Non-pigmented ciliary epithelial cell (primary cell): ENCODE measurements at regions not wholly inside any gene's neighbourhood (a gene's known extent, or its start where the extent isn't known, plus 50 kb on each side); places are given as distances from the start of the nearest gene placed in this dataset.
"Not testable (repeated sequence)": the region's sequence is repeated elsewhere in the genome, so short reads cannot be mapped to it uniquely, and the experiment has no call there.

Source experiments
- DNase-seq: peaks from one replicate; pipeline ENCODE4 v3.0.0-alpha.2; 2010; ENCODE audit warnings: low read depth

GRCh38 chr11:69950120-69950519 lies 128.0 kb upstream of the ANO1 start:
- DNase-seq, result no peak

- no peak for DNase-seq
These were observed 127.5 kb upstream of the ANO1 start for GRCh38 chr11:69950621-69951020.

GRCh38 chr11:69951821-69952220 lies 126.3 kb upstream of the ANO1 start:
- no peak for DNase-seq

- not testable (repeated sequence) for DNase-seq
These were observed 125.7 kb upstream of the ANO1 start for GRCh38 chr11:69952229-69952975.

DNA sequence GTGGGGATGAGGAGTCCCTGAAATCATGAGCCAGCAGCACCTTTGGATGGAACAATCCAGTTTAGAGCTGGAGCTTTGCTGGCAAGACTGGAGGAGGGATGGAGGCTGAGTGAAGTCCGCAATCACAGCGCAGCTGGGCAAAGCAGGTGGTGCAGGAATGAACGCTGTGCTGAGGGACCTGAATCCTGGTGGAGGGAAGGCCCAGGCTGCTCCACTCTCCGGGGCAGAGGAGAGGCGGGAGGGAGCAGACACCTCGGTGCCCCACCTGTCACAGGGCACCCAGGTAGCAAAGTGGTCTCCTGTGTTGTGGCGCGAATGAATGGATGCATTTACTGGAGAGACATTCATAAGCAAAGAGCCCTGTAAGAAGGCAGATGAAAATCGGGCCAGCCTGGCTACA lies 124.8 kb upstream of the ANO1 start:
- DNase-seq, result no peak

GRCh38 chr11:69954756-69955155 lies 123.4 kb upstream of the ANO1 start:
- no peak for DNase-seq

DNA sequence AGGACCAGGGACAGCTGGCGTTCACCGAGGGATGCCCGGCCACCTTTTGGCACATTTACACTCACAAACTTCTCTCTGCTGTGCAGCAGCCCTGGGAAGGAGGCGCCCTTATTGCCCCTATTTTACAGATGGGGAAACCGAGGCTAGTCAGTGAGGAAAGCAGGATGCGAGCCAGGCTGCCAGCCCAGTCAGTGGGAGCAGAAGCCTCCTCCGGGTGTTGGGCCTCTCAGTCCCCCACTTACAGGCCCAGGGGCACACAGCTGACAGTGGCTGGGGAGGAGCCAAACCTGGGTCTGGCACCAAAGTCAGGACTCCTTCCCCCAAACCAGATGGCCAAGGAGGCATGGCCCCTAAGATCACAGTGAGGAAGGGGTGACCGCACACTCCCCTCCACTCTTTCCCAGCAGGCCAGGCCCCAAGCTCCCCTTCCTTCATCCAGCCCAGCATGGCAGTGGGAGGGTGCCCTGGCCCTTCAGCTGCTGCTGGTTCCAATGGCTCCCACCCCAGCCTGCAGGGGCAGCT lies 121.4 kb upstream of the ANO1 start:
- DNase-seq, result no peak

DNA sequence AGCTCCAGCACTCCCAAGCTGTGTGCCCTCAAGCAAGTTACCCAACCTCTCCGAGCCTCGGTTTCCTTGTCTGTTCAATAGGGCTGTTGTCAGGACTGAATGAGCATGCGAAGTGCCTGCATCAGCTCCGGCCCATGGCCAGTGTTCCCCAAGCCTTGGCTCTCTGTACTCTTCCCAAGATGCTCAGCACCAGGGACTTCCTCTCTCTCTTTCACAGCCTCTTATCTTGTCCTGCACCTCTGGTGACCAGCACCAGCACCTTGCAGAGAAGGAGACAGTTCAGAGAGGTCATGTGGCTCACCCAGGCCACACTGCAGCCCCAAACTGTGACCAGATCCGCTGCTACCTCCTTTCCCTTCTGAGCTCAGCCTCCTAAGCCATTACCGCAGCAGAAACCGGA lies 120.3 kb upstream of the ANO1 start:
- no peak for DNase-seq

GRCh38 chr11:69958308-69958707 lies 119.8 kb upstream of the ANO1 start:
- DNase-seq, result peak; percentile 30

GRCh38 chr11:69959461-69959860 lies 118.7 kb upstream of the ANO1 start:
- no peak for DNase-seq

GRCh38 chr11:69961738-69962137 lies 116.4 kb upstream of the ANO1 start:
- no peak for DNase-seq

GRCh38 chr11:69962152-69962551 lies 116.0 kb upstream of the ANO1 start:
- DNase-seq, result no peak

- no peak for DNase-seq
These were observed 114.4 kb upstream of the ANO1 start for GRCh38 chr11:69963533-69964246.

DNA sequence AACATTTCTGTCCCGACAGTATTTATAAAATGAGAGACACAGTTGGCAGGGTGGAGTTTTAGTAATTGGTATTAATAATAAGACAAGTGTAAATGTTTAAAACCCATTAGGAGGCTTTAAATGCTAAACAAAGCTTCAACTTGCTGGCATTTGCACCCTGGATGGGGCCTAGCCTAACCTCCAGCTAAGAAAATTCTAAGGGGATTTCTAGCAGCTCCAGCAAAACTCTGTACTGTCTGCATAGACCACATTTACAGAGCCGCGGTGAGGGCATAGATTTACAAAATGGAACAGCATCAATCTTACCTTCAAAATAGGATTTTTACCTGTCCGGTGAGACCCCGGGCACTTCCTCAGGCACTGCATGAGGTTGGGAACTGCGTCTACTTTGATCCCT lies 113.9 kb upstream of the ANO1 start:
- no peak for DNase-seq

DNA sequence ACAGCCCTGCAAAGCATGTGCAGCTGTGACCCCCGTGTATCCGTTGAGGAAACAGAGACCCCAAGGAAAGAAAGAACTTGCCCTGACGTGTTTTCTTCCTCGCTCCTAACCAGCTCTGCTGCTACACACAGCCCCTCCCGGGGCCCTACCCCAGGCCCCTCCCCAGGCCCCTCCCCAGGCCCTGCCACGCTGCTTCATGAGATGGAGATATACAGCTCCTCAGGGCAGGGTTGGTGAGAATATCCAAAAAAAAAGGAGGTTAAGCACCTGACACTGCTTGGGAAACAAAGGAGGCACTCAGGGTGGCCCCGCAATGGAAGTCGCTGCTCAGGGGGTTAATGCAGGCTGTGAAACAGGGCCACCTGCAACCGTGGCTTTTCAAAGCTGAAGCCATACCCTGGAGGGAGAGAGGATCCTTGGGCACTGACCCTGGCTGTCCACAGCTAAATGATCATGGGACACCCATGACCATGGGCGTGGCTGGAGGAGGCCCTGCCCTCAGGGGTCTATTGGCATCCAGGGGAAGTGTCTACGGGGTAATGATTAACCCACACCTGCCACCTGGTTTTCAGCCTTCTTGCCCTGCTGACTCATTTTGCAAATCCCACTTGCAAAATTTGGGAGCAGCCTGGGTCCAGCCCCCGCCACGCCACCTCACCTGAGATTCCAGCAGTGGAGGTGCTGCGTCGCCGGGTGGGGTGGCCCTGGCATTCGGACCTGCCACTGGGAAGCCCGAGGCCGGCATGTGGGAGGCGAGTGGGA lies 112.1 kb upstream of the ANO1 start:
- DNase-seq, result no peak

DNA sequence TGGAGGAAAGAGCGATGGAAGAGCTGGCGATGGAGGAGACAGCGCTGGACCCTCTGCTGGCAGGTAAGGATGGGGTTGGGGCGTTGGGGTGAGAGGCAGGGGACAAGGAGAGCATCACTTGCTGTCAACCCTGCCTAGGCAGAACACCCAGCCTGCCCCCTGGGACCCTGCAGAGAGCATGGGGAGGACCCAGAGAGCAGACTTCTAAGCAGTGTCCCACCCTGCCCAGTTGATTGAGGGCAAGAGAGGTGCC lies 111.6 kb upstream of the ANO1 start:
- no peak for DNase-seq

- no peak for DNase-seq
These were observed 111.1 kb upstream of the ANO1 start for GRCh38 chr11:69966910-69967483.

GRCh38 chr11:69967484-69967883 lies 110.6 kb upstream of the ANO1 start:
- DNase-seq, result no peak

- DNase-seq, result no peak
These were observed 109.4 kb upstream of the ANO1 start for GRCh38 chr11:69968396-69969347.

DNA sequence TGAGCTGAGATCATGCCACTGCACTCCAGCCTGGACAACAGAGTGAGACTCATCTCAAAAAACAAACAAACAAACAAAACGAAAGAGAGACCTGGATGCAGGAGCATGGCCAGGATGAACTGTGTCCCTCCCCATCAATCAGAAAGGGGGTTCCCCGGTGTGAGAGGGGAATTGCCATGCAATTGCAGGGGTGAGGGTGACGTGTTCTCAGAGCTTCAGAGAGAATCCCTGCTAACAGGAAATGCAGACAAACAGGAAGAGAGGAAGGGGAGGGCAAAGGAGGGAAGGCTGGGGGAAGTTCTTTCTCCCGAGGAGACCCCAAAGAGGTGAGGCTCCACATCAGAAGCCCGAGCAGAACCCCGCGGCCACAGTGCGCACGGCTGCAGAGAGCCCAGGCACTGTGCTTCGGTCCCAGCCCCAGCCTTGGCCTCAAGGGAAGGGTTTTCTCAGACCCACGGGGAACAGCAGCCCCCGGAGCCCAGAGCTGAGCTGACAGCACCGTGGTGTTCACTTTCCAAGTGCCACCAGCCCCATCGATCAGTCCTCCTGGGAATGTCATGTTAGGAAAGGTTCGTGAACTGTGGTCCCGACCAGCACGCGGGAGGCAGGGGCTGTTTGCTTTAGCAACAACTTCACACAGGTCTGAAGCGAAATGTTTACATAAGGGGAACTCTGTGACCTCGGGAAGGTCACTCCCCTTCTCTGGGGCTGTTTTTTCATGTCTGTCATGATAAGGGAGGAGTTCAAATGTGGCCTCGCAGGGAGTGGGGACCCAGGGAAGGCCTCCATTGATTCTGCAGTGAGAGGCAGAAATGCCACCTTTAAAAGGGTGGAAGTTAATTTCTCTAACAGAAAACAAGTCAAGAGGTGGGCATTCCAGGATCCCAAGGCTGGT lies 108.0 kb upstream of the ANO1 start:
- DNase-seq, result no peak
